Breast epithelium (tissue), 4 donors: ENCODE measurements at regions not wholly inside any gene's neighbourhood (a gene's known extent, or its start where the extent isn't known, plus 50 kb on each side); places are given as distances from the start of the nearest gene placed in this dataset.

Source experiments
- DNase-seq, 2 donors: peaks; one replicate each; pipeline ENCODE4 v3.0.0-alpha.2; 2019; ENCODE audit warnings: low spot score in 2 of 2
- H3K27ac ChIP-seq, 2 donors: fragments of 200-600 bp; sonication (generic) in 1 of 2; one replicate each; pipeline ENCODE4 v1.5.1; 2016 to 2019; ENCODE audit warnings: mild to moderate bottlenecking in 1 of 2
- H3K27me3 ChIP-seq, 2 donors: fragments of 200-600 bp; sonication (generic) in 1 of 2; one replicate each; pipeline versions ENCODE4 v1.5.1 to v1.6.0; 2017 to 2019; ENCODE audit warnings: control low read depth in 1 of 2, mild to moderate bottlenecking in 1 of 2
- H3K36me3 ChIP-seq: fragments of 200-600 bp; one replicate; pipeline ENCODE4 v1.5.1; 2019
- H3K4me1 ChIP-seq, 2 donors: fragments of 200-600 bp; sonication (generic); one replicate each; pipeline ENCODE4 v1.5.1; 2016 to 2019; ENCODE audit warnings: control low read depth in 1 of 2
- H3K4me3 ChIP-seq, 3 donors: fragments of 200-600 bp; sonication (generic); 1 replicate in 2 of 3; 2 replicates in 1 of 3; pipeline ENCODE4 v1.5.1; 2016 to 2019; ENCODE audit warnings: mild to moderate bottlenecking in 3 of 3, moderate library complexity in 2 of 3
- H3K9me3 ChIP-seq, 2 donors: fragments of 200-600 bp; sonication (generic) in 1 of 2; one replicate each; pipeline ENCODE4 v1.5.1; 2016 to 2019; ENCODE audit warnings: control low read depth in 1 of 2
- POLR2A ChIP-seq: fragments of 450-650 bp; IDR thresholded peaks from one replicate; pipeline ENCODE4 v1.6.1; 2016; ENCODE audit warnings: antibody characterized with exemption, mild to moderate bottlenecking, moderate library complexity
- POLR2AphosphoS5 ChIP-seq, 3 donors: sonication (generic); formaldehyde crosslinking; IDR thresholded peaks; one replicate each; pipeline ENCODE4 v1.6.1; 2017; ENCODE audit warnings: antibody characterized with exemption in 3 of 3
- intact Hi-C: fragments of 100-400 bp; cut with DNase I; formaldehyde crosslinking; loops from one replicate; pipeline ENCODE4 v1.15.1; 2023; ENCODE audit warnings: low total_unique reads
- TF ChIP-seq, protein P1 (sequence below), 3 donors: fragments of 450-650 bp; IDR thresholded peaks; one replicate each; pipeline ENCODE4 v1.5.1; 2016 to 2017; ENCODE audit warnings: antibody characterized with exemption in 3 of 3, mild to moderate bottlenecking in 3 of 3, moderate library complexity in 3 of 3

GRCh38 chr13:71339736-71340135 is 527.3 kb downstream of the DACH1 start:
- Histone ChIP-seq H3K4me3 (no peak overlapping the region), H3K4me1 (no peaks in the 10 kb centered on the region), H3K9me3 (no peaks in the 10 kb centered on the region), H3K36me3 (no peaks in the 10 kb centered on the region), H3K27me3 (no peaks in the 10 kb centered on the region), H3K27ac (no peak overlapping the region)
- no peak for DNase-seq
- intact Hi-C loops, result no loop called here
- no peak for TF ChIP-seq POLR2A
- TF ChIP-seq, protein P1, sequence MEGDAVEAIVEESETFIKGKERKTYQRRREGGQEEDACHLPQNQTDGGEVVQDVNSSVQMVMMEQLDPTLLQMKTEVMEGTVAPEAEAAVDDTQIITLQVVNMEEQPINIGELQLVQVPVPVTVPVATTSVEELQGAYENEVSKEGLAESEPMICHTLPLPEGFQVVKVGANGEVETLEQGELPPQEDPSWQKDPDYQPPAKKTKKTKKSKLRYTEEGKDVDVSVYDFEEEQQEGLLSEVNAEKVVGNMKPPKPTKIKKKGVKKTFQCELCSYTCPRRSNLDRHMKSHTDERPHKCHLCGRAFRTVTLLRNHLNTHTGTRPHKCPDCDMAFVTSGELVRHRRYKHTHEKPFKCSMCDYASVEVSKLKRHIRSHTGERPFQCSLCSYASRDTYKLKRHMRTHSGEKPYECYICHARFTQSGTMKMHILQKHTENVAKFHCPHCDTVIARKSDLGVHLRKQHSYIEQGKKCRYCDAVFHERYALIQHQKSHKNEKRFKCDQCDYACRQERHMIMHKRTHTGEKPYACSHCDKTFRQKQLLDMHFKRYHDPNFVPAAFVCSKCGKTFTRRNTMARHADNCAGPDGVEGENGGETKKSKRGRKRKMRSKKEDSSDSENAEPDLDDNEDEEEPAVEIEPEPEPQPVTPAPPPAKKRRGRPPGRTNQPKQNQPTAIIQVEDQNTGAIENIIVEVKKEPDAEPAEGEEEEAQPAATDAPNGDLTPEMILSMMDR (IDR thresholded peaks at IDR 0.05), result no peak
- TF ChIP-seq POLR2AphosphoS5 (IDR thresholded peaks at IDR 0.05), result no peak

GRCh38 chr13:71339005-71339404 is 528.0 kb downstream of the DACH1 start:
- H3K9me3 ChIP-seq, result no peaks in the 10 kb centered on the region
- no peaks in the 10 kb centered on the region for H3K36me3 ChIP-seq
- no peaks in the 10 kb centered on the region for H3K27me3 ChIP-seq
- no peak overlapping the region for H3K27ac ChIP-seq
- no peaks in the 10 kb centered on the region for H3K4me1 ChIP-seq
- intact Hi-C loops, result no loop called here
- no peak for DNase-seq
- no peak overlapping the region for H3K4me3 ChIP-seq
- no peak for TF ChIP-seq POLR2A
- no peak for TF ChIP-seq POLR2AphosphoS5 (IDR thresholded peaks at IDR 0.05)
- TF ChIP-seq, protein P1 (IDR thresholded peaks at IDR 0.05), result no peak

DNA sequence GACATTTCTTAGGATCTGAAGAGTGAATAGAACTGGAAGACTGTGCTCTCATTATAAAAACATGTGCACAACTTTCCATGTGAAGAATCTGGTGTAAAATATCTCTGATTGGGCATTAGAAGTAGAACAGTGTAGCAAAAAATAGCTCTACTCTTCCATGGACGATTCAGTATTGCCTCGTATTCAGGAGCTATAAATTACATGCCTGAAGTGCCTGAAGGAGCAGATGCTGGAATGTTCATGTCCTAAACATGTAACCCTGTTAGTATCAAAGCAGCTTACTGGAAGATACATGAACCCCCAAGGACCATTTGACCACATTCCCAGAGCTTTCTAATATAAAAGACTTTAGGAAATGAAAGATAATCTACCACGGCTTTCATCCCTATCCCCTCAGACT is 528.9 kb downstream of the DACH1 start:
- Histone ChIP-seq H3K4me1 (no peaks in the 10 kb centered on the region), H3K27me3 (no peaks in the 10 kb centered on the region), H3K9me3 (no peaks in the 10 kb centered on the region), H3K36me3 (no peaks in the 10 kb centered on the region), H3K4me3 (no peak overlapping the region), H3K27ac (no peak overlapping the region)
- TF ChIP-seq, protein P1 (IDR thresholded peaks at IDR 0.05), result no peak
- TF ChIP-seq POLR2AphosphoS5 (IDR thresholded peaks at IDR 0.05) (no peak), POLR2A (no peak)
- DNase-seq, result no peak
- intact Hi-C loops, result no loop called here

GRCh38 chr13:71327266-71327665 is 539.7 kb downstream of the DACH1 start:
- H3K27me3 ChIP-seq, result no peaks in the 10 kb centered on the region
- intact Hi-C loops, result no loop called here

DNA sequence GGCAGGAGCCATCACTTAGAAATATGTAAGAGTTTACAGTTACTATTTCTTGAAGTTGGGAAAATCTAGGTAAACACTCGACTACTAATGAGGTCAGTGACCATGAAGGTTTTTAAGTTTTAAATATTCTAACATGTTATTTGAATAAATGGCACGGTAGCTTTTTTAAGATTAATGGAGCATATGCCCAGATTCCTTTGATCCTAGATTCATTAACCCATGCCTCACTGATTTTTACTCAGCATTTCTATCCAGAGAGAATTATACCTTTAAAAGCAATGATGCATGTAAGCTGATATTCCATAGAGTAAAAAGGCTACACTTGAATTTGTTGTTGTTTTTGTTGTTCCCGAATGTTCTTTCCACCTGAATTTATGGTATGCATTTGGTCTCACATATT is 541.4 kb downstream of the DACH1 start:
- Histone ChIP-seq H3K27me3 (no peaks in the 10 kb centered on the region), H3K4me1 (no peaks in the 10 kb centered on the region), H3K36me3 (peaks cover 4% of the 10 kb centered on the region), H3K9me3 (no peaks in the 10 kb centered on the region), H3K4me3 (no peak overlapping the region), H3K27ac (no peak overlapping the region)
- no peak for DNase-seq
- no peak for TF ChIP-seq POLR2AphosphoS5 (IDR thresholded peaks at IDR 0.05)
- TF ChIP-seq POLR2A, result no peak
- TF ChIP-seq, protein P1 (IDR thresholded peaks at IDR 0.05), result no peak
- intact Hi-C loops, result no loop called here

More at GRCh38 chr13:71327266-71327665, 539.7 kb downstream of the DACH1 start:
- no peak for TF ChIP-seq POLR2AphosphoS5 (IDR thresholded peaks at IDR 0.05)
- TF ChIP-seq POLR2A, result no peak
- TF ChIP-seq, protein P1 (IDR thresholded peaks at IDR 0.05), result no peak
- no peak for DNase-seq
- no peak overlapping the region for H3K27ac ChIP-seq
- no peak overlapping the region for H3K4me3 ChIP-seq
- no peaks in the 10 kb centered on the region for H3K4me1 ChIP-seq
- no peaks in the 10 kb centered on the region for H3K9me3 ChIP-seq
- H3K36me3 ChIP-seq, result peaks cover 4% of the 10 kb centered on the region
